ENCODE measurements at regions not wholly inside any gene's neighbourhood (a gene's known extent, or its start where the extent isn't known, plus 50 kb on each side); places are given as distances from the start of the nearest gene placed in this dataset.

GRCh38 chr5:35487233-35488025 lies 130.2 kb upstream of the SPEF2 start:
- ATAC-seq (ENCODE audit: low read depth), result no peak
- CTCF ChIA-PET, result no interaction called here
- no peak for TF ChIP-seq CTCF (IDR thresholded peaks at IDR 0.05)
- H3K4me1 Mint-ChIP-seq, result no peaks in the 10 kb centered on the region
- H3K4me3 Mint-ChIP-seq, result no peak overlapping the region
- H3K9me3 Mint-ChIP-seq, result no peaks in the 10 kb centered on the region
- POLR2A ChIA-PET, result no interaction called here
- intact Hi-C loops (cut with micrococcal nuclease), result no loop called here
- H3K27me3 Mint-ChIP-seq, result no peaks in the 10 kb centered on the region
- no peak for DNase-seq
- no peaks in the 10 kb centered on the region for H3K36me3 Mint-ChIP-seq (ENCODE audit: low read depth)
- H3K27ac Mint-ChIP-seq, result no peak overlapping the region

- no peaks in the 10 kb centered on the region for H3K4me1 Mint-ChIP-seq
- no peak overlapping the region for H3K27ac Mint-ChIP-seq
- no peaks in the 10 kb centered on the region for H3K36me3 Mint-ChIP-seq (ENCODE audit: low read depth)
- TF ChIP-seq CTCF (IDR thresholded peaks at IDR 0.05), result no peak
- no peak overlapping the region for H3K4me3 Mint-ChIP-seq
- no peak for ATAC-seq (ENCODE audit: low read depth)
- DNase-seq, result no peak
- no peaks in the 10 kb centered on the region for H3K27me3 Mint-ChIP-seq
- ChIA-PET POLR2A (no interaction called here), CTCF (no interaction called here)
- H3K9me3 Mint-ChIP-seq, result no peaks in the 10 kb centered on the region
- intact Hi-C loops (cut with micrococcal nuclease), result no loop called here
Measured at GRCh38 chr5:35485487-35485886, 132.2 kb upstream of the SPEF2 start.

GRCh38 chr5:35484241-35484640 lies 133.4 kb upstream of the SPEF2 start:
- POLR2A ChIA-PET, result no interaction called here

GRCh38 chr5:35483780-35484179 lies 133.9 kb upstream of the SPEF2 start:
- Mint-ChIP-seq H3K27ac (no peak overlapping the region), H3K4me1 (peaks cover 5% of the 10 kb centered on the region), H3K36me3 (ENCODE audit: low read depth) (no peaks in the 10 kb centered on the region), H3K9me3 (peaks cover 3% of the 10 kb centered on the region), H3K4me3 (no peak overlapping the region), H3K27me3 (no peaks in the 10 kb centered on the region)
- no peak for ATAC-seq (ENCODE audit: low read depth)
- TF ChIP-seq CTCF (IDR thresholded peaks at IDR 0.05), result no peak
- no peak for DNase-seq
- POLR2A ChIA-PET, result no interaction called here
- CTCF ChIA-PET, result no interaction called here
- intact Hi-C loops (cut with micrococcal nuclease), result no loop called here

More at GRCh38 chr5:35484241-35484640, 133.4 kb upstream of the SPEF2 start:
- DNase-seq (no peak), ATAC-seq (ENCODE audit: low read depth) (no peak)
- Mint-ChIP-seq H3K4me1 (peaks cover 2% of the 10 kb centered on the region), H3K9me3 (peaks cover under 1% of the 10 kb centered on the region), H3K27ac (no peak overlapping the region), H3K4me3 (no peak overlapping the region), H3K36me3 (ENCODE audit: low read depth) (no peaks in the 10 kb centered on the region), H3K27me3 (no peaks in the 10 kb centered on the region)
- intact Hi-C loops (cut with micrococcal nuclease), result no loop called here
- TF ChIP-seq CTCF (IDR thresholded peaks at IDR 0.05), result no peak
- CTCF ChIA-PET, result no interaction called here

GRCh38 chr5:35483191-35483590 lies 134.5 kb upstream of the SPEF2 start:
- Mint-ChIP-seq H3K27ac (no peak overlapping the region), H3K27me3 (no peaks in the 10 kb centered on the region), H3K4me1 (peaks cover 5% of the 10 kb centered on the region), H3K4me3 (no peak overlapping the region), H3K36me3 (ENCODE audit: low read depth) (no peaks in the 10 kb centered on the region), H3K9me3 (peaks cover 3% of the 10 kb centered on the region)
- TF ChIP-seq CTCF (IDR thresholded peaks at IDR 0.05), result no peak
- no peak for ATAC-seq (ENCODE audit: low read depth)
- ChIA-PET CTCF (no interaction called here), POLR2A (no interaction called here)
- no peak for DNase-seq
- intact Hi-C loops (cut with micrococcal nuclease), result no loop called here

Data from activated B cell treated with CpG ODN at 0.5 μM for 24 hours (primary cell).